ENCODE measurements at regions not wholly inside any gene's neighbourhood (a gene's known extent, or its start where the extent isn't known, plus 50 kb on each side); places are given as distances from the start of the nearest gene placed in this dataset.

GRCh38 chr13:104832231-104832630 lies 1703.2 kb downstream of the EFNB2 start:
- TF ChIP-seq CTCF (IDR thresholded peaks at IDR 0.05; ENCODE audit: extremely low read depth, low read depth, low read length) = no peak
- H3K4me2 ChIP-seq (ENCODE audit: insufficient read depth, low read length) = no peak overlapping the region
- no peak overlapping the region for H3K27ac ChIP-seq (ENCODE audit: low read depth, low read length)
- H3K4me1 ChIP-seq (ENCODE audit: insufficient read depth, low read length) = no peaks in the 10 kb centered on the region
- H3K79me2 ChIP-seq (ENCODE audit: insufficient read depth, low read length) = no peaks in the 10 kb centered on the region
- no peak for DNase-seq (ENCODE audit: insufficient read length, low spot score, missing footprints)
- H3K36me3 ChIP-seq (ENCODE audit: insufficient read depth, low read length) = no peaks in the 10 kb centered on the region
- H2AFZ ChIP-seq (ENCODE audit: low read length) = no peak overlapping the region
- H3K27me3 ChIP-seq (ENCODE audit: insufficient read depth, low read length) = no peaks in the 10 kb centered on the region
- H3K4me3 ChIP-seq (ENCODE audit: insufficient read depth, low read length) = no peak overlapping the region
- H3K9me3 ChIP-seq (ENCODE audit: low read depth, low read length) = no peaks in the 10 kb centered on the region
- no peaks in the 10 kb centered on the region for H4K20me1 ChIP-seq (ENCODE audit: insufficient read depth, low read length)

- TF ChIP-seq CTCF (IDR thresholded peaks at IDR 0.05; ENCODE audit: extremely low read depth, low read depth, low read length) = no peak
- Histone ChIP-seq H3K4me2 (ENCODE audit: insufficient read depth, low read length) (no peak overlapping the region), H3K4me1 (ENCODE audit: insufficient read depth, low read length) (no peaks in the 10 kb centered on the region), H3K27me3 (ENCODE audit: insufficient read depth, low read length) (no peaks in the 10 kb centered on the region), H3K36me3 (ENCODE audit: insufficient read depth, low read length) (no peaks in the 10 kb centered on the region), H3K4me3 (ENCODE audit: insufficient read depth, low read length) (no peak overlapping the region), H3K9me3 (ENCODE audit: low read depth, low read length) (no peaks in the 10 kb centered on the region), H2AFZ (ENCODE audit: low read length) (no peak overlapping the region), H3K79me2 (ENCODE audit: insufficient read depth, low read length) (no peaks in the 10 kb centered on the region), H4K20me1 (ENCODE audit: insufficient read depth, low read length) (no peaks in the 10 kb centered on the region), H3K27ac (ENCODE audit: low read depth, low read length) (no peak overlapping the region)
- no peak for DNase-seq (ENCODE audit: insufficient read length, low spot score, missing footprints)
Observed at GRCh38 chr13:104831831-104832230, 1703.6 kb downstream of the EFNB2 start.

GRCh38 chr13:104823709-104824108 lies 1711.8 kb downstream of the EFNB2 start:
- no peak for TF ChIP-seq CTCF (IDR thresholded peaks at IDR 0.05; ENCODE audit: extremely low read depth, low read depth, low read length)

GRCh38 chr13:104823071-104823470 lies 1712.4 kb downstream of the EFNB2 start:
- no peak overlapping the region for H3K27ac ChIP-seq (ENCODE audit: low read depth, low read length)
- H3K27me3 ChIP-seq (ENCODE audit: insufficient read depth, low read length) = no peaks in the 10 kb centered on the region
- no peak for TF ChIP-seq CTCF (IDR thresholded peaks at IDR 0.05; ENCODE audit: extremely low read depth, low read depth, low read length)
- H3K4me3 ChIP-seq (ENCODE audit: insufficient read depth, low read length) = no peak overlapping the region
- H3K4me2 ChIP-seq (ENCODE audit: insufficient read depth, low read length) = no peak overlapping the region
- H4K20me1 ChIP-seq (ENCODE audit: insufficient read depth, low read length) = no peaks in the 10 kb centered on the region
- no peaks in the 10 kb centered on the region for H3K4me1 ChIP-seq (ENCODE audit: insufficient read depth, low read length)
- H3K36me3 ChIP-seq (ENCODE audit: insufficient read depth, low read length) = no peaks in the 10 kb centered on the region
- no peak for DNase-seq (ENCODE audit: insufficient read length, low spot score, missing footprints)
- no peaks in the 10 kb centered on the region for H3K79me2 ChIP-seq (ENCODE audit: insufficient read depth, low read length)
- no peaks in the 10 kb centered on the region for H3K9me3 ChIP-seq (ENCODE audit: low read depth, low read length)
- H2AFZ ChIP-seq (ENCODE audit: low read length) = no peak overlapping the region

More at GRCh38 chr13:104823709-104824108, 1711.8 kb downstream of the EFNB2 start:
- no peaks in the 10 kb centered on the region for H3K36me3 ChIP-seq (ENCODE audit: insufficient read depth, low read length)
- H3K9me3 ChIP-seq (ENCODE audit: low read depth, low read length) = no peaks in the 10 kb centered on the region
- no peak for DNase-seq (ENCODE audit: insufficient read length, low spot score, missing footprints)
- H3K4me3 ChIP-seq (ENCODE audit: insufficient read depth, low read length) = no peak overlapping the region
- no peak overlapping the region for H3K4me2 ChIP-seq (ENCODE audit: insufficient read depth, low read length)
- no peaks in the 10 kb centered on the region for H4K20me1 ChIP-seq (ENCODE audit: insufficient read depth, low read length)
- no peaks in the 10 kb centered on the region for H3K79me2 ChIP-seq (ENCODE audit: insufficient read depth, low read length)
- no peaks in the 10 kb centered on the region for H3K4me1 ChIP-seq (ENCODE audit: insufficient read depth, low read length)
- no peak overlapping the region for H2AFZ ChIP-seq (ENCODE audit: low read length)
- H3K27me3 ChIP-seq (ENCODE audit: insufficient read depth, low read length) = no peaks in the 10 kb centered on the region
- no peak overlapping the region for H3K27ac ChIP-seq (ENCODE audit: low read depth, low read length)

Measured in osteoblast (primary cell).